HuH-7.5 (cell line): ENCODE measurements at regions not wholly inside any gene's neighbourhood (a gene's known extent, or its start where the extent isn't known, plus 50 kb on each side); places are given as distances from the start of the nearest gene placed in this dataset.
A peak's percentile ranks its signal among the peaks of the same experiment; 100 is the strongest.
"Not testable (repeated sequence)": the region's sequence is repeated elsewhere in the genome, so short reads cannot be mapped to it uniquely, and the experiment has no call there.

Source experiments
- DNase-seq: peaks from one replicate; pipeline ENCODE4 v3.0.0; 2011; ENCODE audit warnings: low spot score

DNA sequence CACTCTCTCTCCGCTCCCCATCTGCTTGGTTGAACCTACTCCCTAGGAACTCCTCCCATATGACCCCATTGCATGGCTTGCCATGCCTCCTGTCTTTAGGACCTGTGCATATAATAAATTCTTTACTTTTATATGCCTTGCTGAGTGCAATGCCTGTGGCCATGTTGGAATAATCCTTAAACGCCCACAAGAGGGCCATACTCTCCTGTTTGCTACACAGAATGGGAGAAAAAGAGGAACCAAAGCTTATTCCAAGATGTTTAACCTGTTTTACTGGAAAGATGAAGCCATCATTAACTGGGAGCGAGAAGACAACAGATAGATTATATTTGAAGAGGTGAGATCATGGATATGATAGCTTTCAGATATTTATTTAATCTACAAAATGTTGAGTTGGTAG, 1097.8 kb downstream of the NAALADL2 start:
- DNase-seq: no peak

DNA sequence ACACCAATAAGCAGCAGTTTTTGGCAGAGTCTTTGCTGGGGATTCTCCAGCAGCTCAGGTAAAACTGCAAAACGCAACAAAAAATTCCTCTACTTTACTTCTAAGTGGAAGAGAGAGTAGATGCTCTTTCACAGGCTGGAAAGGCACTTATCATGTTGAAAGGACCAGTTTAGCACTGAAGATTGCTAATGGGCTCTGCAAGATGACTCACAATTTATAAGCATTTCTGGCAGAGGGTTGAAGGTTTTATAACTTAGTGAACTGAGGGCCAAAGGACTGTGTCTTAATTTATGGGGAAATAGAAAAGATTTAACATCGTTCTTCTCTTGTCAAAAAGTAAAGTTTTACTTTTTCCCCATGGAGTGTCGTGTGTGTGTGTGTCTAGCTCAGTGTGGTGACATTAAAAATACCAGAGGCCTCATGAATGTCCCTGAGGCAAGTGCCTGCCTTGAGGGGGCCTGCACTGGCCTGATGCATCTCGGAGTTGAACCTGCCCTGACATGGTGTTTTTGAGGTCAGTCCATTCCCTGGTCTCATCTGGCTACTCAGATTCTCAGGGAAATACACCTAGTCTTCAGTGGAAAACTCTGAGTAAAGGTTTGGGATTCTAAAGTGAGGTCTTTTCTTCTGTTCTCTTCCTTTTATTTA, 1092.0 kb downstream of the NAALADL2 start:
- DNase-seq: no peak

DNA sequence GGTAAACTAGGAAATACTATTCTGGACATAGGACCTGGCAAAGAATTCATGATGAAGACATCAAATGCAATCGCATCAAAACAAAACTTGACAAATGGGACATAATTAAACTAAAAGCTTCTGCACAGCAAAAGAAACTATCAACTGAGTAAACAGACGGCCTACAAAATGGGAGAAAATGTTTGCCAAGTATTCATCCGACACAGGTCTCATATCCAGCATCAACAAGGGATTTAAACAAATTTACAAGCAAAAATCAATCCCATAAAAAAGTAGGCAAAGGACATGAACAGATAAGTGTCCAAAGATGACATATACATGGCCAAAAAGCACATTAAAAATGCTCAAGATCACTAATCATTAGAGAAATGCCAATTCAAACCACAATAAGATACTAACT, 1088.9 kb downstream of the NAALADL2 start:
- DNase-seq: no peak

DNA sequence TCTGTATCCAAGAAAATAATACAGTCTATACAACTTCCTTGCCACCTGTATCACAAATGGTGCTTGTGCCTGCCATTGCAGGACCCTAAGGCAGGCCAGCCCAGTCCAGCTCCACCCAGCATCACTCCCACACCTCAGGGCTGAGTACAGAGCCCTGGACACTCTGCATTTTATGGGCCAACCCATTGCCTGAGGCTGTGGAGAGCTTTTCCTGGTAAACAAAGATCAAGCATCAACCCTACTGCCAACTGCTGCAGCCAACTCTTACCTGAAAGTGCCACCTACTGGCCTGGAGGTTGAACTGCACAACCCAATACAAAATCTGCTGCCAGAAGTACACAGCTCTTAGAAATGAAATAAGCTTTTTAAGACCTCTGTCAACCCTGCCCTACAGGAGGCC, 1082.2 kb downstream of the NAALADL2 start:
- peak; percentile 9 for DNase-seq

DNA sequence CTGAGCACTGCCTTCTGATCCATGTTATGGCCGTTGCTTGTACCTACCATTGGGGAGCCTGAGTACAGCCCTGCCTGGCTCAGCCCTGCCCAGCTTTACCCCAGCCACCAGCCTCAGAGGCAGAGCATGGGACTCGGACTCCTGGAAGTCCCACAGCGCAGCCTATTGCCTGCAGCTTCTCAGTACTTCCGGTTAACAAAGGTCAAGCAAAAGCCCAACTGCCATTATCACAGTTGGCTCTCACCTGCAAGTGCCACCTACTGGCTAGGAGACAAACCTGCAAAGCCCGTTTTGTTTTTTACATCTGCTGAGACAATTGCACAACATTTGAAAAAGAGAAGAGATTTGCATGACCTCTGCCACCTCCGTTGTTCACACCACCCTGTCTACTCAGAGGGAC, 1081.7 kb downstream of the NAALADL2 start:
- peak; percentile 15 for DNase-seq

DNA sequence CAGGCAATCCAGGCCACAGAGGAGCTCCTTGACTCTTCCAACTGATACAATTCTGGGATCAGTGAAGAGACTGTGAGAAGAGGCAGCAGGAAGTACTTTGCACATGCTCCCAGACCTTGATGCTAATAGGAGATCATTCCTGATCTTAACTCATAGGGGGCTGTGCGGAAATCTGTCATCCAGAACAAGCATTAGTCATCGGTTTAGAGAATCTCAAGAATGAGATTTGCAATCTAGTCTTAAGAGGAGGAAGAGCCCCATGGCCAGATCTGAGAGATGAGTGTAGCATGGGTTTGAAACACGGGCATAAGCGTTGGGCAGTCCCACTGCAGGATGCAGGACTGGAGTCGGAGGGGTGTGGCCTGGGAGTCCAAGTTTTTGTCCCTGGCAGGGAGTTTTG, 1081.1 kb downstream of the NAALADL2 start:
- no peak for DNase-seq

DNA sequence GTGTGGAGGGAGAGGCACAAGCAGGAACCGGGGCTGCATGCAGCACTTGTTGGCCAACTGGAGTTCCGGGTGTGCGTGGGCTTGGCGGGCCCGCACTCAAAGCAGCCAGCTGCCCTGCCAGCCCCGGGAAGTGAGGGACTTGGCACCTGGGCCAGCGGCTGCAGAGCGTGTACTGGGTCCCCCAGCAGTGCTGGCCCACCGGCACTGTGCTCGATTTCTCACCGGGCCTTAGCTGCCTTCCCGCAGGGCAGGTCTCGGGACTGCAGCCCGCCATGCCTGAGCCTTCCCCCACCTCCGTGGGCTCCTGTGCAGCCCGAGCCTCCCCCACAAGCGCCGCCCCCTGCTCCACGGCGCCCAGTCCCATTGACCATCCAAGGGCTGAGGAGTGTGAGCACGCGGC, 1078.2 kb downstream of the NAALADL2 start:
- DNase-seq: not testable (repeated sequence)

DNA sequence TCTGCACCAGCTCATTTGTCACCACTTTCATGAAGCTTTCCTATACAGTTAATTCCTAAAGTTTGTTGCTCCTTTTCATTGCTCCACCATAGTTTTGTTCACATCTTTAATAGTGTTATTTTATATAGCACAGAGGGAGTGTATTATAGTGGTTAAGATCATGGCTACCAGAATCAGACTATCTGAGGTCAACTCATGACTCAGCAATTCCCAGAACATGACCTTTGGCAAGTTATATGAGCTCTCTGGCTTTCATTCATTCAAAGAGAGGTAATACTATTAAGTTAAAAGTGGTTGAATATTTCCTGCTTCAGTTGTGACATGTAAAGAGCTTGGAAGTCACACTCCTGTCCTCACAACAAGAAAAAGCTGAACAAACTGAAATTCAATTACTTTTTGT, 1073.5 kb downstream of the NAALADL2 start:
- no peak for DNase-seq

DNA sequence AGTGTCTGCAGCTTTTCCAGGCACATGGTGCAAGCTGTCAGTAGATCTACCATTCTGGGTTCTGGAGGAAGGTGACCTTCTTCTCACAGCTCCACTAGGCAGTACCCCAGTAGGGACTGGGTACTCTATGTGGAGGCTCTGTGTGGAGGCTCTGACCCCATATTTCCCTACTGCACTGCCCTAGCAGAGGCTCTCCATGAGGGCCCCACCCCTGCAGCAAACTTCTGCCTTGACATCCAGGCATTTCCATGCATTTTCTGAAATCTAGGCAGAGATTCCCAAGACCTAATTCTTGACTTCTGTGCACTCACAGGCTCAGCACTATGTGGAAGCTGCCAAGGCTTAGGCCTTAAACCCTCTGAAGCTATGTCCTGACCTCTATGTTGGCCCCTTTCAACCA, 1060.0 kb downstream of the NAALADL2 start:
- no peak for DNase-seq

DNA sequence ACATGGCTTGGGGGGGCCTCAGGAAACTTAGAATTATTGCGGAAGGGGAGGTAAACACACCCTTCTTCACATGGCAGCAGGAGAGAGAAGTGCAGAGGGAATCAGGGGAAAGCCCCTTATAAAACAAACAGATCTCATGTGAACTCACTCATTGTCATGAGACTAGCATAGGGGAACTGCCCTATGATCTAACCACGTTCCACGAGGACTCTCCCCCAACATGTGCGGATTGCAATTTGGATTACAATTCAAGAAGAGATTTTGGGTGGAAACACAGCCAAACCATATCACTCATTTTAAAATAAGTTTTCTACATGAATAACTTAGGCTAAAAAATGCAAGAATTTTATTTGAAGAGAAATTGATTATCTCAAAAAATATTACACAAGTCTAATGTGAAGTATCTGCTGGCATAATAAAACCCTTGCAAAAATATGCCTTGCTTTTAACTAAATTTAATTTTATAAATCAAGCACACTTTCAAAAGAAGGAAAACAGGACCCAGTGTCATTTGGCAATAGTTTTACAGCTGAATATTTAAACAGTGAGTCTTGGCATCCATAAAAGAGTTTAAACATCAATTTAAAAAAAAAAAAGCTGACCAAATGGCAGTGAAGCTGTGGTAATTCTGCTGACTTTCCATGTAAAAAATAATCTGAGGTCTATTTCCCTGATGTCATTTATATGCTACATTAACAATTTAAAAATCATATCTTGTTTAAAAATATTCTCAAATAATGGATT, 1057.2 kb downstream of the NAALADL2 start:
- no peak for DNase-seq

DNA sequence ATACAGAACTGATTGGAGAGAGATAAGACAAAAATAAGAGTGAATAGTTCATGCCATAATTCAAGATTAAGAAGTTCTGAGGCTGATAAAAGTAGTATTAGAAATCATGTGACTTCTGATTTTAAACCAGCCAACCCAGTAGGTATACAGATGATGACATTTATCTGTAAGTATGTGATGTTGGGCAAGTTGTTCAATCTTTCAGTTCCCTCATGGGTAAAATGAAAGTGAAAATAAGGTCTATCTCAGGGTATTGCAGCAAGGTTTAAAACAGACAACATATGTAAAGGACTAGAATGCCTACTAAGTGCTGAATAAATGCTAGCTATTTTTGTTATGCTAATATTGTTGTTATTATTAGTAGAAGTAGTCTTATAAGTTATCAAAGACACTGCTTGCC, 1055.7 kb downstream of the NAALADL2 start:
- DNase-seq: no peak

DNA sequence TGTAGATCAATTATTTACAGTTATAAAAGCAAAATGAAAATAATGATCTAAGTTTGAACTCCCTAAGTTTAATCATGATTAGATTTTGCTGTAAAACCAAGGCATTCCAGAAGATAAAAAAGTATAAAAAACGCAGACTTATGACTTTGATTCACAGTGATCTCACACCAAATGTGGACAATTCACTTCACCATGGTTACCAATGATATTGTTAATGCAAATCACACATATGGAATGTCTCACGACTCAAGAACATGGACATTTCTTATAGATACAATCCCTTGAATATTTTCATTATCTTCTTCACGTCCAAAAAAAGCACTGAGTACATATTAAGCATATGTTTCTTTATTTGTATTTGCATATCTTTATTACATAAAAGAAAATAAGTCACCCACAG, 1054.2 kb downstream of the NAALADL2 start:
- DNase-seq: no peak

DNA sequence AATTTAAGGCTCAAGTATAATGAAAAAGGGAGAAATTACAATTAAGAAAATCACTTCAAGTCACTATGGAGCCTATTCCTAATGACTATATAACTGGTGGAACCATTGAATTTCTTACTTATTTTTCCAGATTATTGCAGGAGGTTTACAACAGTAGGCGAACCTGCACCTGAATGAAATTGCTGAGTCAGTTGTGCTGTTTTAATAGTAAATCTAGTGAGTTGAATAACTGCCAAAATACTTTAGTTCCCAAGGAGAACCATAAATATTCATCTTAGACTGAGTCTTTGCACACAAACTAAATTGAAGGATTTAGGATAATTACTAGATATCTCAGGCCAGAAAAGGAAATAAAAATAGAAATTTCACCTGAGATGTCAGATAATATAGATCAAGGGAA, 1052.8 kb downstream of the NAALADL2 start:
- DNase-seq: no peak

DNA sequence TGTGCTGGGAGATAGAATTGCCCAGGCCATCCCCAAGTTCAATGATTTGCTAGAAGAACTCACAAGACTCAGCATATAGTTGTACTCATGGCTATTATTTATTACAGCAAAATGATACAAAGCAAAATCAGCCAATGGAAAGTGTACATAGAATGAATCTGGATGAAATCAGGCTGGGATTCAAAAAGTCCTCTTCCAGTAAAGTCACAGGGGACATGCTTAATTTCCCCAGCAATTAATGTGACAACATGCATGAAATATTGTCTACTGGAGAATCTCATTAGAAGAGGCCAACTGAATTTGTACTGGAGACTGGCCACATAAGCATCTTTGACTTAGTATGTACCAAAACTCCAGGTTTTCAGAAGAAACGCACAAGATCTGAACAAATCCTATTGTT, 1043.1 kb downstream of the NAALADL2 start:
- no peak for DNase-seq

DNA sequence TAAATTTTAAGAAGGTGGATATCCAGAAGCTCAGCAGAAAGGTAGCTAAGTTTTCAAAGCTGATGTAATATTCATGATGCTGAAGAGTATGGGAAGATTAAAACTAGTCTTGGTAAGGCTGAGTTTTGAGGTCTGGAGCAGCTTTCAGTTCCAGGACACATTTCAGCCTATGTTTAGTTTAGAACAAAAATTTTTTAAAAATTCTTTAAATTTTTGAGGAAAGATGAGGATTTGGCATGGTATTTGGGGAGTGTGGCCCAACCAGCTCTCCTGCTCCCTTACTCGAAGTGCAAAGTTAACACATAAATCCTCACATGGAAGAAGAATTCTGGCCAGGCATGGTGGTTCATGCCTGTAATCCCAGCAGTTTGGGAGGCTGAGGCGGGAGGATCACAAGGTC, 1039.1 kb downstream of the NAALADL2 start:
- DNase-seq: no peak

DNA sequence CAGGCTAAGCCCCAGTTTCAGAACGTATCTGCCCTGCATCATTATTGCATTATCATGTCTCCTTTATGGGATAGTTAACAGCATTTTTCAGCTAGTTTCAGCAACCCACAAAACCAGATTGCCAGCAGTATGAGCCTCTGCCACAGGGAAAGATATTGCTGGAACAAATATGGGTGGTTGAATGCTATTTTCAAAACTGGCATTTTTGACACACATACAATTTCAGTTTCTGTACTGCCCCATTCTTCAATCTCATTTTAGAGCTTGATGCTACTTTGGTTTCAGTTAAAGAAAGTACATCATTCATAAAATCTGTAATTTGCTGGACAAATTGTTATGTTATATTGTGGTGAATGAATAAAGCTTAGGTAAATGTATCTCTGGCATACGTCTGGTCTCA, 1037.5 kb downstream of the NAALADL2 start:
- no peak for DNase-seq

DNA sequence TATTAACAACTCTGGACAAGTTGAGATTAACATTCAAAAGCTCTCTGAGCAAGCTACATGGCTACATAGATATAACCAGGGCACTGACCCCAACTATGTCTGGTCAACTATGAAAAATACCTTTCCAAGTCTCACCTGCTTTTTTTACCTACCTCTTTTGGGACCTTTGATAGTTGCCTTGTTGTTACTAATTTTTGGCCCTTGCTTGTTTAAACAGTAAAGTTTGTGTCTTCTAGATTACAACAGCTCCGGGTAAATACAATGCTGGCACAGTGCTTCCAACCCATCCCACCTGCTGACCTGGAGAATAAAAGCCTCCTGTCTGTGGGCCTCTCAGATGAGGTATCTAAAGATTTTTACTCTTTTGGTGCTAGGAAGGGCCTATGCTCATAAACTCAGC, 1036.6 kb downstream of the NAALADL2 start:
- DNase-seq: no peak

DNA sequence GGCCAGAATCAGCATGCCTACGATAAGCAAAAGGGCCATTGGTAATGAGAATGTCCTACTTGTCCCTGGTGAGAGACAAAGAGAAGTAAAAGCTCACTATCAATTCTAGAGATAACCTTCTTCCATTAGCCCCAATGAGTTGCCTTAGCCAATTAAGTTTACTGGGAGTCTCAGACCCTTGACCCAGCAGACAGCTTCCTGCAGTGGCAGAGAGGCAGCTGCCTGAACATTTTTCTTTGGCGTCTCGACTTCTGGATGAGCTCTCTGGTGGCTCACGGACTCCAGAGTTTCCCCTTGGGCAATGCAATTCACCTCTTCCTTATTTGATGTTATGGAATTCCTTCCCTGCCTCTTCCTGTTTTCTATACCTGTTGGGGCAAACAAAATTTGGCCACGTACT, 1034.4 kb downstream of the NAALADL2 start:
- DNase-seq: no peak

DNA sequence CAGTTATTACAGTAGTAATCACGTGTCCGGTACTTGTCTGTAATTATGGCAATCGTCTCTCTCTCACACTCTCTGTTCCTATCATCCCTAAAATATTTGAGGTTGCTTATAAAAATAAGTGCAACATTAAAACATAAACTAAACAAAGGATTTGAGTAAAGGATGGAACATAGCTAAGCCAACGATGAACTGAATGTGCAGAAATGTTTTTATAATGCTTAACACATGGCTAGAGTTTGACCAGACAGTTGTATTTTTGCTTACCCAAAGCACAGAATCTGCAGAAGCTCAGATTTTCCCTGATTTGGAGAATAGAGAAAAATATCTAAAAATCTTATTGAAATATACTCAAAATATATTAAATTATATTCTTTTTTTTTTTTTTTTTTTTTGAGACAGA, 1030.9 kb downstream of the NAALADL2 start:
- no peak for DNase-seq

DNA sequence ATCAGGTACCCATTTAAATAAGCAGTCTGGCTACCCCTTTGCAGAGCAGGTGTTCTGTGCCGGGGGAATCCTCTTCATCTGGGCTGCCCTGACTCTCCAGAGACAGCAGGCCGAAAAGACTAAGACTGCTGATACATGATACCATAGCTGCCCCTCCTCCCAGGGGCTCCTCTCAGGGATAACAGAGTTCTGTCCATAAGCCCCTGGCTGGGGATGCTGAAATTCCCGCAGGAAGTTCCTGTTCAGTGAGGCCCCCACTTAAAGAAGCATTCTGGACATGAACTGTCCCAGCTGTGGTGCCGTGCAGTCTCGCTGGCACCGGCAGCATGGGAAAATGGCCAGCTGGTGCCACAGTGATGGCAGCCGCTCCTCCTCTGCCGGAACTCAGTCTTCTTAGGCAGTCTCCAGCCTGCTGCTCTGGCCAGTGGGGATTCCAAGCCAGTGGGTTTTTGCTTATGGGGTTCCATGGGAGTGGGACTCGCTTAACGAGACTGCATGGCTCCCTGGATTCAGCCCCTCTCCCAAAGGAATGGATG, 1026.2 kb downstream of the NAALADL2 start:
- DNase-seq: no peak

DNA sequence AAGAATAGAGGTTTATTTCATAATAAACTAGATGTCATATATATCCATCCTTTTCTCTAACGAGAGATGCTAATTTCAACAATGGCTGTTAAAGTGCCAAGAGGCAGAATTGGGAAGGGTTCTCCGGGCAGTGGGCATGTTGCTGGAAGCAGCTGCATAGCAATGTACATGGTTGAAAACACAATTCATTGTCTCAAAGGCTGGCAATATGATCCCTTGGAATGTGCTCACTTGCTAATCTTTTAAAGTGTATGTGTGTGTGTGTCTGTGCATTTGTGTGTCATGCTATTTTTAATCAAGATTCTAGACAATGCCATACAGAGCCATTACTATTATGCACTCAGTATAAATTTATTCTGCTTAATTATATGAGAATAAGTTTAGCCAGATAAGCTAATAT, 1020.3 kb downstream of the NAALADL2 start:
- DNase-seq: no peak

DNA sequence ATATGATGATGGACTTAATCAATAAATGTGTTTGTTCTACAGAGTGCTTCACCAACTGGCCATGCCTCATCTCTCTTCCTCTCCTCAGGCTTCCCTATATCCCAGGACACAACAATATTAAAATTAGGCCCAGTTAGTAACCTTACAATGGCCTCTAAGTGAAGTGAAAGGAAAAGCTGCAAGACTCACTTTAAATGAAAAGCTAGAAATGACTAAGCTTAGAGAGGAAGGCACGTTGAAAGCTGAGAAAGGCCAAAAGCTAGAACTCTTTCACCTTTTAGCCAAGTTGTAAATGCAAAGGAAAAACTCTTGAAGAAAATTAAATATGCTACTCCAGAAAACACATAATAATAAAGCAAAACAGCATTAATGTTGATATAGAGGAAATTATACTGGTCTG, 1010.3 kb downstream of the NAALADL2 start:
- no peak for DNase-seq

DNA sequence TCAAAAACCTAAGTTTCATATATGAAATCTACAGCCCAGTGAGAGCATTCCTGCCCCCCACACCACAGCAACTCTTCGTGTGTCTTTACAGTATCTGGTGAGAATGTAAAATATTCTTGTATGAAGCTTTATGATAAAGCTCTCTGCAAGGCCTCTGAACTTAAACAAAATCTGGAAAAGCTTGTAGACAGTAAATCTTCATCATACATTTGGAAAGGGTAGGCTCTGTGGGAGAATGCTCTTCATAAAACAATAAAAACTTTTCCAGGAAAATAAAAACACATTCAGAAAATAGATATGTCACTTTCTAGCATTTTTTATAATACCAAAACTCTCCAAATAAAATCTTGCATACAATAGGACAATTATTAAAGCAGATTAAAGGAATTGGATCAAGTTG, 1009.5 kb downstream of the NAALADL2 start:
- no peak for DNase-seq

DNA sequence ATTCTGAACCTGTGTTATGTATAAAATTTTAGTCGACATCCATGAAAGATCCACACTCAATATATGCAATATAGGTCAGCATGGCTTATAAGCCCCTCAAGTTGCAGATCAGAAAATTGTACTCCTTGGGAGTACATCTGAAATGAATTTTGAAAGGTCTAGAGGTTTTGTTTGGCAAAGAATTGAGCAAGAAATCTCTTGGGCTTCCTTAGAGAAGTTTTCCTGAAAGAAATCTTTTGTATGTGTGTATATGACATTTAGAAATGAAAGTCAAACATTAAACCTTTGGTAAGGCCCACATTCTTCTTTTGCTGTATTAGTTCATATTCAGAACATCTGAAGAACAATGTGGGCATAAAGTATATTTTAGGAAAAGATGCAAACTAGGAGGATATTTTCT, 1006.6 kb downstream of the NAALADL2 start:
- DNase-seq: no peak
